SK-N-DZ (cell line): ENCODE measurements at regions not wholly inside any gene's neighbourhood (a gene's known extent, or its start where the extent isn't known, plus 50 kb on each side); places are given as distances from the start of the nearest gene placed in this dataset.
A peak's percentile ranks its signal among the peaks of the same experiment; 100 is the strongest.
"Not testable (repeated sequence)": the region's sequence is repeated elsewhere in the genome, so short reads cannot be mapped to it uniquely, and the experiment has no call there.

Experiments
- DNase-seq: peaks from one replicate; pipeline ENCODE4 v3.0.0-alpha.2; 2015; ENCODE audit warnings: low spot score

DNA sequence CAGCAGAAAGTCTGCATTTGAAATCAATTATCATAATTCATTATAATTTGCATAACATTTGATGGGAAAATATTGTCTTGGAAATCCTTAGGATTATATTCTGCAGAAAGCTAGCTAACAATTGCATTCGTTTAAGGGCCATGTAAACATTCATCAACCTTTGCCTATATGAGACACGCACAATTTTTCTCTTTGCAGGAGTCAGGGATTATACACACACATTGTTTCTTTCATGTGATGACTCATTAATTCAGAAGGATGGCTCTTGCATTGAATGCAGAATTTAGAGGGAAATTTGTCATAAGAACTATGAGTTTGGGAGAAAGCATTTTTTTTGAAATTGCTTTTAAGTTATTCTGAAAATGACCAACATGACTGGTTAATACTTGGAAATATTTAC, 844.7 kb downstream of the DIPK2A start:
- DNase-seq, result no peak

DNA sequence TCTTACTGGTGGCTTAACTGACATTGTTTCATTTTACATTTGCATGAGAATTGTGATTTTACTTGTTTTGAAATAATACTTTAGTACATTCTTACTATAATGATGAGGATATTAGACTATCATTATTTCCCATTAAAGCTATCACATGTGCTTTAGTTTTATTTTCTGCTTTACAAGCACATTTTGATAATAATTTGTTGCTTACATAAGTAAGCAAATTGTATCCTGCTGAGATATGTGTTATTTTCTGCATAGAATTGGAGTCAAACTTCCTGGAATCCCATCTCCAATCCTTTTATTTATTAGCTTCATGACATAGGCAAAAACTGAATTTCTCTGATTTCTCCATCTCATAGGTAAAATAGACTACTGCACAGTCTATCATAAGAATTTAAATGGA, 847.4 kb downstream of the DIPK2A start:
- no peak for DNase-seq

DNA sequence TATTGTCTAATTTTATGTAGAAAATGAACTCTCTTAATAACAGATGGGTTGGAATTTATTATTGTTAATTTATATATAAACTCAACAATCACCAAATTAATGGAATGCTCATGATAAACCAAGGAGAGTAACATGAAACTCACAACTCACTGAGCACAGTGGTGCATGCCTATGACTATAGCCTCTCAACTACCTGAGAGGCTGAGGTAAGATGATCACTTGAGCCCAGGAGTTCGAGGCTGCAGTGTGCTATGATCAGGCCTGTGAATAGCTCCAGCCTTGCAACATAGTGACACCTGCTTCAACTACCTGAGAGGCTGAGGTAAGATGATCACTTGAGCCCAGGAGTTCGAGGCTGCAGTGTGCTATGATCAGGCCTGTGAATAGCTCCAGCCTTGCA, 848.6 kb downstream of the DIPK2A start:
- DNase-seq, result not testable (repeated sequence)

DNA sequence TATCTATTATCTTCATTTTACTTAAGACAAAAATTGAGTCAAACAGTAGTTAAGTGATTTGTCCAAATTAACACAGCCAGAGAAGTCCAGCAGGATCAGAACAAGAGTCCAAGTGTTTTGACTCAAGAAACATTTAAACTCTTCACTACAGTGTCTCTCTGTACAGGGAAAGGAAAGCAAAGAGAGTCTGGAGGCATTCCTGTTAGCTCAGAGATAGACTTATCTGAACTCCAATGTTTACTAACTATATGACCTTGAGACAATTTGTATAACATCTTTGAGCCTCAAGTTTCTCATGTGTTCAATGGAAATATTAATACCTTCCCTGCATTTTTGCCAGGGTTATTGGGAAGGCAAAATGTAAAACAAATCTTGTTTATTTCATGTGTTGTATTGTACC, 849.1 kb downstream of the DIPK2A start:
- no peak for DNase-seq

DNA sequence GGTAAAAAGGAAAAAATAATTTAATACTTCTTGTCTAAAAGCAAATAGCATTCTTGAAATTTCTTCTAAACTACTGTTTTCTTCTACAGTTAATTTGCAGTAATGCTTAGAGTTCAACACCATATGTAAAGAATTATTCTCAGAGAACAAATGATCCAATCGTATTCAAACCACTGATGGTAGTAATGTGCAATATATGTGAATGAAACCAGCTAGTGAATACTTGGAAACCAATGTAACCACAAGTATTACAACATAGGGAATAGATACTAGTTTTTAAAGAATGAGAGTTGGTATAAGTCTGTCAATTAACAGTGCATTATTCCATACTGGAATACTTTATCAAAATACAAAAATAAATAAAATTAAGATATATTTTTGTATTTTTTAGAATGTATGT, 850.0 kb downstream of the DIPK2A start:
- DNase-seq, result no peak

DNA sequence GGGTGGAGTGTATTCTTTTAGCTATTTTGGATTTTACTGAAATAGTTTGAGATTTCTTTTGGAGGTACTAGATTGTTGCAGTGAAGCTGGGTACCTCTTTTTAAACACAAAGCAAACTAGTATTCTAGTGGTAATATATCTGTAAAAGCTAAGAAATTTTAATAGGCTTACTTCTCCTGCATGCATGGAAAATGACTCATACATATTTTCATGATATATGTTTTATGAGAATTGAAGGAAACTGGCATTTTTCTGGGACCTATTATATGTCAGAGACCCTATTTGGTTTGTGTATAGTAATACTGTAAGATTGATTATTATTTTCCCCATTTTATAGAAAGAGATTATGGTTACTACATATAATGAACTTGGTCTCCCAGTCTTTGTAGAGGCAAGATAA, 851.0 kb downstream of the DIPK2A start:
- no peak for DNase-seq

DNA sequence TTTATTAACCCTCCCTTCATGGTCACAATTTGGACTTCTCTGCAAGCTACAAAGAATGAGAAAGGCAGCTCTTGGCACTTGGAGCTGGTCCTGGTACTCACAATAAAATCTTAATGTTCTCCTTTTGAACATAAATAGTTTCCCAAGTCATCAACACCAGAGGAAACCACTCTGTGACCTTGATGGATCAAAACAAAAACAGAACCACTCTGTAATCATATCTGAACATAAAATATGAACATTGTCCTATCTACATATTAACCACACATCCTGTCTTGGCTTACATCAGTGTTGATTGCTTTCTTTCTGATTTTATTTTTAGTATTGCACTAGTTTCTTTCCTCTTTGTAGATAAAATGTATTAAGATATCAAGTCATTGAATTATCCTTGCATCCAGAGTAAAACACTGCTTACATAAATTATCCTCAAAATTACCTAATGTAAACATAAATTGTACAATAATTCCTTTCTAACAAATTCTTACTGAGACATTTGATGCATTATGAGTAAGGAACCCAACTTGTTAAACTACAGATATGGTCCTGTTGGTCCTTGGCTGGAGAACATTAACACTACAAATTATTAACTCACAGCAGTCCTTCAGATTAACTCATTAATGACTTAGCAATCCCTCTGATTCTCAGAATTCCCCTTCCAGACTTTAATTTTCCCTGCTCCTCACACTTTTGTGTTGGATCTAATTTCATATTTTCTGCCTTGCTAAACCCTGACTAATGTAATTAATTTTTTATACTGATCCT, 860.5 kb downstream of the DIPK2A start:
- no peak for DNase-seq

DNA sequence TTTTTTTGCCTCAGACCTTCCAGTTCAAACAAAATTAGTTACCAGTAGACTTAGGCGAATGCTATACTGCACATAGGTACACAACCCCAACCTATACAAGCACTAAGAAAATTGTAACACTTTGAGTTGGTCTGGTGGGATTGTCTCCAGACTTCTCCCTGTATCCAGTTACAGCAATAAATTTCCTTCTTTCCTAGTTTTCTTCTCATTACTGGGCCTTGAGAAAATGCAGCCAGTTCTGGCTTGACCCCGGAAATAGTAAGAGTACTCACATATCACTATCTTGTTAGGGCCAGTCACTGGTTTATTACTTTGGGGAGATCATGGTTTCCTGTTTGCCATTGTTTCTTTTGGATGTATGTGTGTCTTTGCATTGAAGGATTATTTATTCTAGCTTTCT, 868.4 kb downstream of the DIPK2A start:
- no peak for DNase-seq

DNA sequence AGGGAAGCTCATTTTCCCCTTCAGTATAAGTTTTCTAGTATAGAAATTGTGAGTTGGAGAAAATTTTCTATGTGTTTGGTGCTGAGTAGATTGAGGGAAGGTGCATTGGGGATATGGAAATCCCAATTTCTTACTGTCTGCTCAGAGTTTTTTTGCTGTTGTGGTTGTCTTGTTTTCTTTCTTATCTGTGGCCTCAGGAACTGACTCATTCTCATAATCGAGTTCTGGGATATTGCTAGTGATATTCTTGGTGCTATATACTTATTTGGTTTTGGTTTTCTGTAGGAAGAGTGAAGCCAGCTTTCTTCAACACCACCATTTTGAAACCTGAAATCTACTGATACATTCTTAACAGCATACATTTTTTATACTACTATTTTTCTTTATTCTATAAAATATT, 869.2 kb downstream of the DIPK2A start:
- DNase-seq, result no peak

DNA sequence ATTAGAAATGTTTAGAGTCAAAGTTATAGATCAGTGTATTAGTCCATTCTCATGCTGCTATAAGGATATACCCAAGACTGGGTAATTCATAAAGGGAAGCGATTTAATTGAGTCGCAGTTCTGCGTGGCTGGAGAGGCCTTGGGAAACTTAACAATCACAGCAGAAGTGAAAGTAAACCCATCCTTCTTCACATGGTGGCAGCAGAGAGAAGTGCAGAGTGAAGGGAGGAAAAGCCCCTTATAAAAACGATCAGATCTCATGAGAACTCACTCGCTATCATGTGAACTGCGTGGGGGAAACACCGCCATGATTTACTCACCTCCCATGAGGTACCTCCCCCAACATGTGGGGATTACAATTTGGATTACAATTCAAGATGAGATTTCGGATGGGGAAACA, 871.5 kb downstream of the DIPK2A start:
- DNase-seq, result no peak

DNA sequence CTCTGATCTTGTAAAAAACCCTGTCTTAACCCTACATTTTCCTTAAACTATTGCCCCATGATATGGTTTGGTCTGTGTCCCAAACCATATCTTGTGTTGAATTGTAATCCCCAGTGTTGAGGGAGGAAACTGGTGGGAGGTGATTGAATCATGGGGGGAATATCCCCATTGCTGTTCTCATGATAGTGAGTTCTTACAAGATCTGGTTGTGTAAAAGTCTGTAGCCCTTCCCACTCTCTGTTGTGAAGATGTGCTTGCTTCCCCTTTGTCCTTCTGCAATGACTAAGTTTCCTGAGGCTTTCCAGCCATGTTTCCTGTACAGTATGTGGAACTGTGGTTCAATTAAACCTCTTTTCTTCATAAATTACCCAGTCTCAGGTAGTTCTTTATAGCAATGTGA, 881.4 kb downstream of the DIPK2A start:
- no peak for DNase-seq

DNA sequence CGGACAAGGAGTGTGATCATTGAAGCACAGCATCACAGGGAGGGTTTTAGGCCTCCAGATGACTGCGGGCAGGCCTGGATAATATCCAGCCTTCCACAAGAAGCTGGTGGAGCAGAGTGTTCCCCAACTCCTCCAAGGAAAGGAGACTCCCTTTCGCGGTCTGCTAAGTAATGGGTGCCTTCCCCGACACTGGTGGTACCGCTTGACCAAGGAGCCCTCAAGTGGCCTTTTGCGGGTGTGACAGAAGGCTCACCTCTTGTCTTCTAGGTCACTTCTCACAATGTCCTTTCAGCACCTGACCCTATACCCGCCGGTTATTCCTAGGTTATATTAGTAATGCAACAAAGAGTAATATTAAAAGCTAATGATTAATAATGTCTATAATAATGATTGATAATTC, 882.4 kb downstream of the DIPK2A start:
- DNase-seq, result not testable (repeated sequence)

DNA sequence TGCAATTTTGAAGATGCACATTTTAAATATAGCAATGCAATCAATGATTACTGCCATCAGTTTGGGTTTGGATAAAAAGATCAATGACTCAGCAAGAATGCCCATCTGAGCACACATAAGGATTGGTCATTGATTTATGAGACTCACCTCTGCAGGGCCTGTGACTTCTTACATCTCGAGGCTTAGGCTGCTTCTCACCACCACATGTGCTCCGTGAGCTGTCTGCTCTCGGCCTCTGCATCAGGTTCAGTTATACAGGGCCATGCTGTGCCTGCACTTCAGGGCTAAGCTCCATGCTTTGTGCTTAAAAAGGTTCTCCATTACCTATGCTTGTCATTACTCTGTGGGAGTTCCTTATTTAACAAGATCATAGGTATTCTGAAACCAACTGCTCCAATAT, 887.5 kb downstream of the DIPK2A start:
- peak; percentile 13 for DNase-seq

DNA sequence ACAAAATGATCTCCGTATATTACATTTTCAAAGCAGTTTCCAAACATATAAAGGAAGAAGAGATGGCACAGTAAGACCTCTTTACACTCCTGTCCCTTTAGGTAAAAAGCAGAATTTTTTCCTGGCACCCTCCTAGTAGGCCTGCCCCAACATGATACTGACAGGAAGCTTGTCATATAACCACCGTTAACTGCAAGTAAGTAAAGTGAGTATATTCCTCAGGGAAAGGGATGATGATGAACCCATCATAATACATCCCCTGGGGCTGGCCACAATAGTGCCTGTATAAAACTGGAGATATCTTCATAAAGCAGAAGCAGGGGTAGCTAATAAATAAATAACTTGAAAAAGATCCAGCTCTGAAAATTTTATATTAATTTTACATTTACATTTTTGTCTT, 893.0 kb downstream of the DIPK2A start:
- no peak for DNase-seq

DNA sequence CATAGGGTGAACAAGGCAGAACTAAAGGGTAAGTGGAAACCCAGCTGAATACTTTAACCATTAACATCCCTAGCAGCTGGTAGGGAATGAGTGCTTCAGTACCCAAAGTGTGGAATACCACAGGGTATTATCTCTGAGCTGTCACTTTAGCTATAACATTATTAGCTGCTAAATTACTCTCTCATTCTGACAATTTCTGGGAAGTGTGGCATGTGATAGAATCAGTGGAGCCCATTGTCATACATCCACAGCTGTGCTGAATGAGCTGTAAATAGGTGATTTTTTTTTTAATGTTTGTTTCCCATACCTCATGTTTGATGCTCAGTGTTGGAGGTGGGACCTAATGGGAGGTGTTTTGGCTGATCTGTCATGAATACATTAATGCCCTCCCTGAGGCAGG, 894.3 kb downstream of the DIPK2A start:
- no peak for DNase-seq

DNA sequence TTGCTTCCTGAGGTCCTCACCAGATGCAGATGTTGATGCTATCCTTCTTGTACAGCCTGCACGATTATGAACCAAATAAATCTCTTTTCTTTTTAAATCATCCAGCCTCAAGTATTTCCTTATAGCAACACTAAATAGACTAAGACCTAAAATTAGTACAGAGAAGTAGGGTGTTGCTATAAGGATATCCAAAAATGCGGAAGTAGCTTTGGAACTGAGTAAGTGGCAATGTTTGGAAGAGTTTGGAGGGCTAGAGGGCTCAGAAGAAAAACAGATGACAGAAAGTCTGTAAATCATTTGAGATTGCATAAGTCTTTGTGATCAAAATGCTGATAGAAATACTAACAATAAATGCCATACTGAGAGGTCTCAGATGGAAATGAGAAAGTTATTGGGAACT, 894.9 kb downstream of the DIPK2A start:
- DNase-seq, result no peak

DNA sequence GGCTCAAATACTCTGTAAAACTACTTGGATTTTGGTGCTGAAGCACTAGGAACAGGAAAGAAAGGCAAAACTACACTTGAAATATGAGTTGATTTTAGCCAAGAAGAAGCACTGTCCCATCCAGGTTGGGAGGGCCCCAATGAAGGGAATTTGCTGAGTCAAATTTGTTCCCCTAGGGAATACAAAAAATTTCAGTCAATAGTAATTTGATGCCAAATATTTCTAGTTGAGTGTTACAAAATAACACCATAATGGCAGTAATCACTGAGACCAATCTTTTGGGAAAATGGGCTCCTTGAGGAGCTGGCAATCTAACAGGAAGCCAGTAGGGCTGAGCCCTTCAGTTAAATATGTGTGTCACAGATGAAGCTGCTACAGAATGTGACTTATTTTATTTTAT, 896.9 kb downstream of the DIPK2A start:
- DNase-seq, result no peak

DNA sequence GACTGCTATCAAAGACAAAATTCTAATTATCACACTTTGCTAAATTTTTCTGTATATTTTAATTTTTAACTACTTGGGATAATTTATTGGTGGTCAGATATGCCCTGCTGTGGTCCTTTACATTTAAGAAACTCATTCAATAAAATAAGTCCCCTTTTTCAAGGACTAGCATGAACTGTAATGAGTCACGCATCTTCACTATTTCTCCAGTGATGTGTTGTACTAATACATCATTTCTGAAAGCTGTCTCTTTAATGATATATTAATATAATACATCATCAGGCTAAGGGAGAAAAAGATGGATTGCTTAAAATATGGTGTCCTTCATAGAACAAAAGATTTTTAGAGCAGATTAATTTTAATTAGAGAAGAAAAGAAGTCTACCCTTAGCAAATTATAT, 901.4 kb downstream of the DIPK2A start:
- no peak for DNase-seq

DNA sequence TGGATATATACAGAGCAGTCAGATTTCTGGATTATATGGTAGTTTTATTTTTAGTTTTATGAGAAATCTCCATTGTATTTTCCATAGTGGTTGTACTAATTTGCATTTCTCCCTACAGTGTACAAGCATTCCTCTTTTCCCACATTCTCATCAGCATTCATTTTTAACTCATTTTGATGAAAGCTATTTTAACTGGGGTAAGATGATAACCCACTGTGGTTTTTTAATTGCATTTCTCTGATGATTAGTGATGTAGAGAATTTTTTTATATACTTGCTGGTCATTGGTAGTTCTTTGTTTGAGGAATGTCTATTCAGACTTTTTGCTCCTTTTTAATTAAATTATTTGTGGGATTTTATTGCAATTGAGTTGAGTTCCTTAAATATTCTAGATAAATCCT, 903.6 kb downstream of the DIPK2A start:
- no peak for DNase-seq

DNA sequence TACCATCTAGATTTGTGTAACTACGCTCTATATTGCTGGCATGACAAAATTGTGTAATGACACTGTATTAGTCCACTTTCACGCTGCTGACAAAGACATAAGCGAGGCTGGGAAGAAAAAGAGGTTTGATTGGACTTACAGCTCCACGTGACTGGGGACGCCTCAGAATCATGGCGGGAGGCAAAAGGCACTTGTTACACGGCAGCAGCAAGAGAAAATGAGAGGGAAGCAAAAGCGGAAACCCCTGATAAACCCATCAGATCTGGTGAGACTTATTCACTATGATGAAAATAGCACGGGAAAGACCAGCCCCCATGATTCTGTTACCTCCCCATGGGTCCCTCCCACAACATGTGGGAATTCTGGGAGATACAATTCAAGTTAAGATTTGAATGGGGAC, 905.7 kb downstream of the DIPK2A start:
- DNase-seq, result no peak

DNA sequence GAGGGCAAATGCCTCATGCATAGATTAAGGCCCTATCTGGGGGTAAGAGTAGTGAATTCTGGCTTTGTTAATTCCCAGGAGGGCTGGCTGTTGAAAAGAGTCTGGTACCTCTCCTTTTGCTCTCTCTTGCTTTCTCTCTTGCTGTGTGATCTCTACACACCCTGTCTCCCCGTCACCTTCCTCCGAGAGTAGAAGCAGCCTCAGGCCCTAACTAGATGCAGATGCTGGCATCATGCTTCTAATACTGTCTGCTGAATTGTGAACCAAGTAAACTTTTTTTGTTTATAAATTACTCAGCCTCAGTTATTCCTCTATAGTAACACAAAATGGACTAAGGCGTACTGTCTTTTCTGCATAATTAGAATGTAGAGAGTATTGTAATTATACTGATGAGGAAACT, 908.1 kb downstream of the DIPK2A start:
- no peak for DNase-seq

DNA sequence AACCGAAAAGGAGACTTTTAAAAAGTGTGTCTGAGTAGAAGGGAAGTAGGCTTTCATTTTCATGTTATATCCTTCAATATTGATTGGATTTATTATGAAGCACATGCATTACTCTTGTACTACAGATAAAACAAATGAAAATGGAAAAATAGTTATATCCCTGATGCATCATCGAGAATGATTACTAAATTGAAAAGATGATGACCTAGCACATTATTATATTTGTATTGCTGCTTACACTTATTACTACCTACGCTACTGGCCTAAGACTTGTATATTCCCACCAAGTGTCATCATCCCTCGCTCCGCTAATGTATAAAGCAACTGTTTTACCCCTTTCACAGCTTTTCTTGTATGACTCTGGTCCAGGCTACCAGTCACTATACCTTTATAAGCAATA, 922.4 kb downstream of the DIPK2A start:
- DNase-seq, result no peak

DNA sequence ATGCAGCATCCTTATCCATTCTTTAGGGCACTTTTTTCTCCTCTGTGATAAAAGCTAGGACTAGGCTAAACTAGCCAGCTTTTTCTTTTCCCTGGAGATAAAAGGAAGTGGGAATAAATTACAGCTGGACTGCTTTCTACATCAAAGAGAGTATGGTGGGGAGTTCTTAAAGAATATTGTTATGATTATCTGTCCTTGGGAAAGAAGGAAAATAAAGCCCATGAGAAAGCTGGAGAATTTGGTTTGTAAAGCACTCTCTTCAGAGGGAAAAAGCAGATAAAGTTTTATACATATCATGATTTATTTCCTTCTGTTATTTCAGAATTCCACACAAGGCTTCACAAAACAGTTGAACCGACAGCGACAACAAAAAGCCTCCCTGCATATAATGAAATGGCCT, 923.0 kb downstream of the DIPK2A start:
- DNase-seq, result no peak

DNA sequence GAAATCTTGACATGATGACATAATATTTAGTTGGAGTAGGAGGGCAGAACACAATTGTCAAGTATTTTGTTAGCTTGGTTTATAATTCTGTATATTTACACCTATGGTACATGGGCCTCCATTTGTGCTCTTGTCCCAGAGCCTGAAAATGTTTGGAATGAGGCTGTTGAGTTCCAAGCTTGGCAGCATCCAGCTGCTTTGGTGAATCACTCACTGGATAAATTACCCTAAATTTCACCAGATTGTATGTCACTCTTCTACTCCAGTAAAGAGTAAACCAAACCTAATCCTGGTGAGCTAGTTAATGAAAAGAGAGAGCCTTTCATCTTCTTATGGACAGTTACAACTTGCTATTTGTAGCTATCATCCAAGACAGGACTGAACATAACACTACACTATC, 928.7 kb downstream of the DIPK2A start:
- no peak for DNase-seq
